WTC11 (cell line): ENCODE measurements at regions not wholly inside any gene's neighbourhood (a gene's known extent, or its start where the extent isn't known, plus 50 kb on each side); places are given as distances from the start of the nearest gene placed in this dataset.

Source experiments
- ATAC-seq: fragments of 200-7000 bp; cut with Tn5 transposase; 2 replicates; pipeline ENCODE4 v1.10.0; 2021; ENCODE audit warnings: mild to moderate bottlenecking, moderate library complexity
- CTCF ChIA-PET: fragments of 300-600 bp; sonication (Branson Sonifier 250); formaldehyde crosslinking; loops from one replicate; lab custom pipeline; 2021; ENCODE audit warnings: antibody characterized with exemption; lab: Charles Lee
- POLR2A ChIA-PET: fragments of 350-600 bp; sonication (Branson Sonifier 250); formaldehyde crosslinking; loops from one replicate; lab custom pipeline; 2021; ENCODE audit warnings: antibody characterized with exemption; lab: Charles Lee
- DNase-seq: peaks from one replicate; pipeline ENCODE4 v3.0.0; 2021; ENCODE audit warnings: low spot score
- H3K27ac Mint-ChIP-seq: 2 replicates; pipeline ENCODE4 v1.8.0; 2021; ENCODE audit warnings: mixed read lengths
- H3K27me3 Mint-ChIP-seq: 2 replicates; pipeline ENCODE4 v1.8.0; 2021; ENCODE audit warnings: low read depth, mild to moderate bottlenecking, moderate library complexity, mixed read lengths
- H3K36me3 Mint-ChIP-seq: 2 replicates; pipeline ENCODE4 v1.8.0; 2021; ENCODE audit warnings: mixed read lengths
- H3K4me1 Mint-ChIP-seq: 2 replicates; pipeline ENCODE4 v1.8.0; 2022; ENCODE audit warnings: mixed read lengths
- H3K4me3 Mint-ChIP-seq: 2 replicates; pipeline ENCODE4 v1.8.0; 2021; ENCODE audit warnings: mild to moderate bottlenecking, moderate library complexity, mixed read lengths
- H3K9me3 Mint-ChIP-seq: 2 replicates; pipeline ENCODE4 v1.8.0; 2021; ENCODE audit warnings: mixed read lengths
- ARID4B ChIP-seq: sonication (generic); formaldehyde crosslinking; IDR thresholded peaks from 2 replicates; pipeline ENCODE4 v1.8.0; 2023; ENCODE audit warnings: missing genetic modification reagents, mild to moderate bottlenecking, borderline replicate concordance
- ATF2 ChIP-seq: sonication (generic); formaldehyde crosslinking; IDR thresholded peaks from 2 replicates; pipeline ENCODE4 v1.8.1; 2022; ENCODE audit warnings: low read depth, missing genetic modification reagents, borderline replicate concordance
- CREM ChIP-seq: sonication (generic); formaldehyde crosslinking; IDR thresholded peaks from 2 replicates; pipeline ENCODE4 v1.8.1; 2022; ENCODE audit warnings: mild to moderate bottlenecking, missing genetic modification reagents, moderate library complexity
- ELF4 ChIP-seq: sonication (generic); formaldehyde crosslinking; IDR thresholded peaks from 2 replicates; pipeline ENCODE4 v1.8.1; 2022; ENCODE audit warnings: low read depth, mild to moderate bottlenecking, moderate library complexity, missing genetic modification reagents
- FOXK1 ChIP-seq: sonication (generic); formaldehyde crosslinking; IDR thresholded peaks from 2 replicates; pipeline ENCODE4 v1.8.0; 2022; ENCODE audit warnings: mild to moderate bottlenecking, moderate library complexity, missing genetic modification reagents
- IRF2 ChIP-seq: sonication (generic); formaldehyde crosslinking; IDR thresholded peaks from 2 replicates; pipeline ENCODE4 v1.8.0; 2022; ENCODE audit warnings: low read depth, missing genetic modification reagents, borderline replicate concordance
- NFE2L1 ChIP-seq: sonication (generic); formaldehyde crosslinking; IDR thresholded peaks from 2 replicates; pipeline ENCODE4 v1.8.1; 2023; ENCODE audit warnings: missing genetic modification reagents
- NR3C1 ChIP-seq: sonication (generic); formaldehyde crosslinking; conservative IDR thresholded peaks from 2 replicates; pipeline ENCODE4 v1.8.1; 2023; ENCODE audit warnings: low read depth, mild to moderate bottlenecking, missing genetic modification reagents
- RELA ChIP-seq: sonication (generic); formaldehyde crosslinking; IDR thresholded peaks from 2 replicates; pipeline ENCODE4 v1.8.1; 2022; ENCODE audit warnings: missing genetic modification reagents, mild to moderate bottlenecking, borderline replicate concordance
- RORB ChIP-seq: fragments of 250-450 bp; sonication (Bioruptor Pico); IDR thresholded peaks from 2 replicates; pipeline ENCODE4 v1.9.0; 2021; ENCODE audit warnings: mild to moderate bottlenecking
- TEAD4 ChIP-seq: sonication (generic); formaldehyde crosslinking; IDR thresholded peaks from 2 replicates; pipeline ENCODE4 v1.8.0; 2022; ENCODE audit warnings: mild to moderate bottlenecking, missing genetic modification reagents
- ZNF121 ChIP-seq: sonication (generic); formaldehyde crosslinking; IDR thresholded peaks from 2 replicates; pipeline ENCODE4 v1.8.0; 2023; ENCODE audit warnings: missing genetic modification reagents
- ZNF396 ChIP-seq: fragments of 250-450 bp; sonication (Bioruptor Pico); IDR thresholded peaks from 2 replicates; pipeline ENCODE4 v1.8.0; 2021; ENCODE audit warnings: mild to moderate bottlenecking, moderate library complexity, borderline replicate concordance
- TF ChIP-seq, protein P1 (sequence below): sonication (generic); formaldehyde crosslinking; IDR thresholded peaks from 2 replicates; pipeline ENCODE4 v1.8.1; 2023; ENCODE audit warnings: mild to moderate bottlenecking, missing genetic modification reagents, moderate library complexity
- TF ChIP-seq, protein P2 (sequence below): sonication (generic); formaldehyde crosslinking; IDR thresholded peaks from 2 replicates; pipeline ENCODE4 v1.8.1; 2022; ENCODE audit warnings: mild to moderate bottlenecking, moderate library complexity, missing genetic modification reagents
- TF ChIP-seq, protein P3 (sequence below): sonication (generic); formaldehyde crosslinking; IDR thresholded peaks from 2 replicates; pipeline ENCODE4 v1.8.0; 2022; ENCODE audit warnings: mild to moderate bottlenecking, missing genetic modification reagents
- TF ChIP-seq, protein P4 (sequence below): sonication (generic); formaldehyde crosslinking; IDR thresholded peaks from 2 replicates; pipeline ENCODE4 v1.8.0; 2023; ENCODE audit warnings: mild to moderate bottlenecking, missing genetic modification reagents
- TF ChIP-seq, protein P5 (sequence below): sonication (generic); formaldehyde crosslinking; IDR thresholded peaks from 2 replicates; pipeline ENCODE4 v1.8.0; 2022; ENCODE audit warnings: mild to moderate bottlenecking, missing genetic modification reagents
- TF ChIP-seq, protein P6 (sequence below): fragments of 250-450 bp; sonication (Bioruptor Pico); IDR thresholded peaks from 2 replicates; pipeline ENCODE4 v1.9.0; 2021; ENCODE audit warnings: moderate library complexity, mild to moderate bottlenecking, inconsistent platforms, borderline replicate concordance
- TF ChIP-seq, protein P7 (sequence below): fragments of 250-450 bp; sonication (Bioruptor Pico); IDR thresholded peaks from 2 replicates; pipeline ENCODE4 v1.9.0; 2021; ENCODE audit warnings: mild to moderate bottlenecking

GRCh38 chr14:40842816-40843215, 763.9 kb upstream of the LRFN5 start:
- POLR2A ChIA-PET, result no interaction called here

More at GRCh38 chr14:40842816-40843215, 763.9 kb upstream of the LRFN5 start:
- CTCF ChIA-PET, result no interaction called here
- H3K36me3 Mint-ChIP-seq, result no peaks in the 10 kb centered on the region
- H3K9me3 Mint-ChIP-seq, result 0 out of 2 replicates have a peak, but pooled peaks cover 4% of the 10 kb centered on the region
- TF ChIP-seq RORB, result no peak
- no peak for TF ChIP-seq FOXK1 (CRISPR knock-in tag)
- TF ChIP-seq, protein P1, sequence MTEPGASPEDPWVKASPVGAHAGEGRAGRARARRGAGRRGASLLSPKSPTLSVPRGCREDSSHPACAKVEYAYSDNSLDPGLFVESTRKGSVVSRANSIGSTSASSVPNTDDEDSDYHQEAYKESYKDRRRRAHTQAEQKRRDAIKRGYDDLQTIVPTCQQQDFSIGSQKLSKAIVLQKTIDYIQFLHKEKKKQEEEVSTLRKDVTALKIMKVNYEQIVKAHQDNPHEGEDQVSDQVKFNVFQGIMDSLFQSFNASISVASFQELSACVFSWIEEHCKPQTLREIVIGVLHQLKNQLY (CRISPR knock-in tag), result no peak
- TF ChIP-seq, protein P2, sequence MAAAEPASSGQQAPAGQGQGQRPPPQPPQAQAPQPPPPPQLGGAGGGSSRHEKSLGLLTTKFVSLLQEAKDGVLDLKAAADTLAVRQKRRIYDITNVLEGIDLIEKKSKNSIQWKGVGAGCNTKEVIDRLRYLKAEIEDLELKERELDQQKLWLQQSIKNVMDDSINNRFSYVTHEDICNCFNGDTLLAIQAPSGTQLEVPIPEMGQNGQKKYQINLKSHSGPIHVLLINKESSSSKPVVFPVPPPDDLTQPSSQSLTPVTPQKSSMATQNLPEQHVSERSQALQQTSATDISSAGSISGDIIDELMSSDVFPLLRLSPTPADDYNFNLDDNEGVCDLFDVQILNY, result no peak
- TF ChIP-seq, protein P3, sequence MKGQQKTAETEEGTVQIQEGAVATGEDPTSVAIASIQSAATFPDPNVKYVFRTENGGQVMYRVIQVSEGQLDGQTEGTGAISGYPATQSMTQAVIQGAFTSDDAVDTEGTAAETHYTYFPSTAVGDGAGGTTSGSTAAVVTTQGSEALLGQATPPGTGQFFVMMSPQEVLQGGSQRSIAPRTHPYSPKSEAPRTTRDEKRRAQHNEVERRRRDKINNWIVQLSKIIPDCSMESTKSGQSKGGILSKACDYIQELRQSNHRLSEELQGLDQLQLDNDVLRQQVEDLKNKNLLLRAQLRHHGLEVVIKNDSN, result no peak
- TF ChIP-seq IRF2 (CRISPR knock-in tag), result no peak
- TF ChIP-seq, protein P4, sequence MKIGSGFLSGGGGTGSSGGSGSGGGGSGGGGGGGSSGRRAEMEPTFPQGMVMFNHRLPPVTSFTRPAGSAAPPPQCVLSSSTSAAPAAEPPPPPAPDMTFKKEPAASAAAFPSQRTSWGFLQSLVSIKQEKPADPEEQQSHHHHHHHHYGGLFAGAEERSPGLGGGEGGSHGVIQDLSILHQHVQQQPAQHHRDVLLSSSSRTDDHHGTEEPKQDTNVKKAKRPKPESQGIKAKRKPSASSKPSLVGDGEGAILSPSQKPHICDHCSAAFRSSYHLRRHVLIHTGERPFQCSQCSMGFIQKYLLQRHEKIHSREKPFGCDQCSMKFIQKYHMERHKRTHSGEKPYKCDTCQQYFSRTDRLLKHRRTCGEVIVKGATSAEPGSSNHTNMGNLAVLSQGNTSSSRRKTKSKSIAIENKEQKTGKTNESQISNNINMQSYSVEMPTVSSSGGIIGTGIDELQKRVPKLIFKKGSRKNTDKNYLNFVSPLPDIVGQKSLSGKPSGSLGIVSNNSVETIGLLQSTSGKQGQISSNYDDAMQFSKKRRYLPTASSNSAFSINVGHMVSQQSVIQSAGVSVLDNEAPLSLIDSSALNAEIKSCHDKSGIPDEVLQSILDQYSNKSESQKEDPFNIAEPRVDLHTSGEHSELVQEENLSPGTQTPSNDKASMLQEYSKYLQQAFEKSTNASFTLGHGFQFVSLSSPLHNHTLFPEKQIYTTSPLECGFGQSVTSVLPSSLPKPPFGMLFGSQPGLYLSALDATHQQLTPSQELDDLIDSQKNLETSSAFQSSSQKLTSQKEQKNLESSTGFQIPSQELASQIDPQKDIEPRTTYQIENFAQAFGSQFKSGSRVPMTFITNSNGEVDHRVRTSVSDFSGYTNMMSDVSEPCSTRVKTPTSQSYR (CRISPR knock-in tag), result no peak
- no peak for TF ChIP-seq ZNF121
- TF ChIP-seq, protein P5, sequence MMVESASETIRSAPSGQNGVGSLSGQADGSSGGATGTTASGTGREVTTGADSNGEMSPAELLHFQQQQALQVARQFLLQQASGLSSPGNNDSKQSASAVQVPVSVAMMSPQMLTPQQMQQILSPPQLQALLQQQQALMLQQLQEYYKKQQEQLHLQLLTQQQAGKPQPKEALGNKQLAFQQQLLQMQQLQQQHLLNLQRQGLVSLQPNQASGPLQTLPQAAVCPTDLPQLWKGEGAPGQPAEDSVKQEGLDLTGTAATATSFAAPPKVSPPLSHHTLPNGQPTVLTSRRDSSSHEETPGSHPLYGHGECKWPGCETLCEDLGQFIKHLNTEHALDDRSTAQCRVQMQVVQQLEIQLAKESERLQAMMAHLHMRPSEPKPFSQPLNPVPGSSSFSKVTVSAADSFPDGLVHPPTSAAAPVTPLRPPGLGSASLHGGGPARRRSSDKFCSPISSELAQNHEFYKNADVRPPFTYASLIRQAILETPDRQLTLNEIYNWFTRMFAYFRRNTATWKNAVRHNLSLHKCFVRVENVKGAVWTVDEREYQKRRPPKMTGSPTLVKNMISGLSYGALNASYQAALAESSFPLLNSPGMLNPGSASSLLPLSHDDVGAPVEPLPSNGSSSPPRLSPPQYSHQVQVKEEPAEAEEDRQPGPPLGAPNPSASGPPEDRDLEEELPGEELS (CRISPR knock-in tag), result no peak
- no peak for TF ChIP-seq RELA (CRISPR knock-in tag)
- TF ChIP-seq, protein P6, sequence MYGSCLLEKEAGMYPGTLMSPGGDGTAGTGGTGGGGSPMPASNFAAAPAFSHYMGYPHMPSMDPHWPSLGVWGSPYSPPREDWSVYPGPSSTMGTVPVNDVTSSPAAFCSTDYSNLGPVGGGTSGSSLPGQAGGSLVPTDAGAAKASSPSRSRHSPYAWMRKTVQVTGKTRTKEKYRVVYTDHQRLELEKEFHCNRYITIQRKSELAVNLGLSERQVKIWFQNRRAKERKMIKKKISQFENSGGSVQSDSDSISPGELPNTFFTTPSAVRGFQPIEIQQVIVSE (CRISPR knock-in tag), result no peak
- TF ChIP-seq TEAD4, result no peak
- no peak for TF ChIP-seq NFE2L1 (CRISPR knock-in tag)
- no peak for TF ChIP-seq ELF4 (CRISPR knock-in tag)
- TF ChIP-seq ARID4B (CRISPR knock-in tag), result no peak
- no peak for TF ChIP-seq ATF2
- TF ChIP-seq, protein P7, sequence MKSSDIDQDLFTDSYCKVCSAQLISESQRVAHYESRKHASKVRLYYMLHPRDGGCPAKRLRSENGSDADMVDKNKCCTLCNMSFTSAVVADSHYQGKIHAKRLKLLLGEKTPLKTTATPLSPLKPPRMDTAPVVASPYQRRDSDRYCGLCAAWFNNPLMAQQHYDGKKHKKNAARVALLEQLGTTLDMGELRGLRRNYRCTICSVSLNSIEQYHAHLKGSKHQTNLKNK (CRISPR knock-in tag), result no peak
- TF ChIP-seq CREM (CRISPR knock-in tag), result no peak
- no peak for TF ChIP-seq ZNF396 (CRISPR knock-in tag)
- no peak for TF ChIP-seq NR3C1 (CRISPR knock-in tag)
- ATAC-seq (no peak), DNase-seq (no peak)
- H3K4me3 Mint-ChIP-seq, result no peak overlapping the region
- no peak overlapping the region for H3K27ac Mint-ChIP-seq
- no peaks in the 10 kb centered on the region for H3K27me3 Mint-ChIP-seq
- H3K4me1 Mint-ChIP-seq, result no peaks in the 10 kb centered on the region
